ENCODE measurements at regions not wholly inside any gene's neighbourhood (a gene's known extent, or its start where the extent isn't known, plus 50 kb on each side); places are given as distances from the start of the nearest gene placed in this dataset.

- no peak for DNase-seq
Measured at GRCh38 chr10:62453274-62453673, 79.1 kb downstream of the ZNF365 start.

DNA sequence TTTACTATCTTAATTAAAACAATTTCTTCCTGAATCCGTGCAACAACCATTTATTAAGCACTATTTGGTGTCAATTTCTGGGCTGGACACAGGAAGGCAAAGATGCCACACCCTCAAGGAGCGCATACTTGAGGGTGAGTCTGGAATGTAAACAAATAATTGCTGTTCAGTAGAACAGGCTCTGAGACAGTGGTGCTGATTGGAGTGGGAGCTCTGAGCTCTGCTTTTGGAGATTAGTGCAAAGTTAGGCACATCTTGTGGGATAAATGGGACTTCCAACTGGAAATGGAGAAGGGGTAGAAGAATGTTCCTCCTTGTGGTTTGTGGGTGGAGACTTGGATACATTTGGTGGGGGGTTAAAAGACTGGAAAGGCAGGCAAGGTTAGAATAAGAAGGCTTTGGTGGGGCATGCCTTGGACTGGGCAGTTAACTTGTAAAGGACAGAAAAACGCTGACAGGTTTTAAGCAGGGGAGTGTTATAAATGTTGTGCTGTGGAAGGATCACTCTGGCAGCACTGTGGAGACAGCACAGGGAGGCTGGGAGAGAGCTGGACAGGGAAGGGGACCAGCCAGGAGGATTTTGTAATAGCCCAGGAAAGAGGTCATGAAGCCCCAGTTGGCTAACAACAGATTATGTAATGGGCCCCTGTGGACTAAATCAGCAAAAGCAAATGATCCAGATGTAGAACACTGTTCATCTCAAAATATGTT is 80.7 kb downstream of the ZNF365 start:
- no peak for DNase-seq

GRCh38 chr10:62456611-62457101 is 82.5 kb downstream of the ZNF365 start:
- DNase-seq, result no peak

- DNase-seq, result no peak
Measured at GRCh38 chr10:62457196-62457595, 83.0 kb downstream of the ZNF365 start.

DNA sequence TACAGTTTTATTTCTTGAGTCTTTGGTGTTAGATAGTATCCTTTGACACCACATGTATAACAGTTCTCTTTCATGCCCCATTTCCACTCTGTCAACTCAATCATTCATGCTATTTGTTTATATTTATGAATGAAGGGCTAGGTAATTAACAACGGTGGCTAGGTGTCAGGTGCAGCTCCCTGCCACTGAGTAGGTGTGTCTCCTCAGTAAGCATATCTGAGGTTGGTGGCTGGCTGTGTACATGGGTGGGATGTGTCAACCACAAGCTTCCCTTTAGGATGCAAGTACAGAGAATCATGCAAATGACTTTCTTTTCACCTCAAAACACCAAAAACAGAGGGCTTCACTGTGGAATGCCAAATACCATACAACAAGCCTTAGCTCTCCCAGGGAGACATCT is 83.4 kb downstream of the ZNF365 start:
- no peak for DNase-seq

DNA sequence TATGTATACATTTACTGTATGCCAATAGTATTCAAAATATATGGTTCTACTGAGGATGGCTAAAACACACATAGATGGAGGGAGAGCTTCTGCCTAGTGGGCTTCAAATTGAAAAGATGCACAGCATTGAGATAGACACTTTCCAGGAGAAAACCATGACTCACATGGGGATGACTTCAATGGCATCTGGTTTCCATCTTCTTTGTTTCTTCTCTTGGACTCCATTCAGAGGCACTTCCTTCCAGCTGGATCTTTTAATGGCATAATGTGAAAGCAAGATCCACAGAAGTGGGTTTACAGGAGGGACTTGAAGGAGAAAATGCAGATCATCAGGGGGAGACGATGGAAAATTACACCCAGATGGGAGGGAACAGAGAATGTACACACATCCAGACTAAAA is 84.9 kb downstream of the ZNF365 start:
- DNase-seq, result no peak

- DNase-seq, result no peak
Measured at GRCh38 chr10:62459500-62459899, 85.3 kb downstream of the ZNF365 start.

DNA sequence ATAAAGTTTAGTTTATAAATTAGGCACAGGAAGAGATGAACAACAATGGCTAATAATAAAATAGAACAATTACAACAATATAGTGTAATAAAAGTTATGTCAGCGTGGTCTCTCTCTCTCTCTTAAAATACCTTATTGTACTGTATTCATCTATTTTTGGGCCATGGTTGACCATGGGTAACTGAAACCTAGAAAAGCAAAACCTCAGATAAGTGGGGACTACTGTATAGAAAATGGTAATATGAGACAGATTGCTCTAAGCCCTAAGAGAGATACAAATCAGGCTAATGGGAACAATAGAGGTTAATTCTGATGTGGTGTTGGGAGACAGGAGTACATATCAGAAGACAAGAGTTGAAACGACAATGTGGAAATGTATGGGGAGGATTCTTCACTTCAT is 86.2 kb downstream of the ZNF365 start:
- no peak for DNase-seq

DNA sequence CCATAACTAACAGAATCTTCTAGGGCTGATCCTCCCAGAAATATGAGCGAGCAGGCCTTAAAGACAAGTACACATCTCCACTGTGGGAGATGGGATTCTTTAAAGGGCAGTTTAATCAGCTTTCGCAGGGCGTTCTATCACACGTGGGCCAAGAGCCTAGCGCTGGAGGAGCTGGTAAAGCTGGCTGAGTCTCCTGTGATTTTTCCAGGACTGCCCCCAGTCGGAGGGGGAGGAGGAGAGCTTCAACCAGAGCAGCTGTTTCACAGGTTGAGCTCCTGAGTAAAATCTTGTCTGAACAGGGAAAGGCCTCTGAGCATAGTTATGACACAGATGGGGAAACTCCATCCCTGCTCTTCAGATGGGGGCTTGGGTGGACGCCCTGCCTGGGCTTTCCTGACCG is 87.0 kb downstream of the ZNF365 start:
- no peak for DNase-seq

DNA sequence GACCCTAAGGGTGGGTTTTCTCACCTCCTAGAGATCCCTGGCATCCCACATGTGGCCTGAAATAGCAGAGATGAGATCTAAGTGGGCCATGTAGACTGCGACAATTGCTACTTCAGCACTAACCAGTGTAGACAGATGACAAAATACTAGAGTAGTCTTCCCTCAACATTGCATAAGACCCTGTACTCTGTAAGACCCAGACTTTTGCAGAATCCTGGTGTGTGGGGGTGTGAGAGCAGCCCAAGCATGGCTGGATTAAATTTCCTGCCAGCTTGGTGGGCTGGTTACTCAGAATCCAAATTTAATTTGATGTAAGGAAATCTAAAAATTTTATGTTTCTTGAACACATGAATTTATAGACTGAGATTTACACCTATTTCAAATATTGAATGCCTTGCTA is 88.3 kb downstream of the ZNF365 start:
- DNase-seq, result no peak

DNA sequence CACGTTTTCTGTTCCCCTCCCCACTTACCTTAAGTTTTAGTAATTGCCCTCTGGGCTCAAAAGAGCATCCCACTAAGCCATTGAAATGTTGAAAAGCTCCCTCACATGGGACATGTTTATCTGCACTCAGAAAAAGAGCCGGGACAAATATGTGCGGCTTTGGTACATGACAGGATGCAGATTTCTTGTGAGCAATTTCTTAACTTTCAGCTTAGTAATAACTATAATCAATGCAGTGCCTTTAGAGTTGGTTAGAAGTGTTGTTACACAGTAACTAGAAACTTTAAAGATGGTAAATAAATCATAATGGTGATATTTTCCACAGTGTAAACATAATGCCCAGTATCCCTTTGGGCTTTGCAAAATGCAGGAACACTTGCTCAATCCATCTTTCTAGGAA is 89.2 kb downstream of the ZNF365 start:
- no peak for DNase-seq

DNA sequence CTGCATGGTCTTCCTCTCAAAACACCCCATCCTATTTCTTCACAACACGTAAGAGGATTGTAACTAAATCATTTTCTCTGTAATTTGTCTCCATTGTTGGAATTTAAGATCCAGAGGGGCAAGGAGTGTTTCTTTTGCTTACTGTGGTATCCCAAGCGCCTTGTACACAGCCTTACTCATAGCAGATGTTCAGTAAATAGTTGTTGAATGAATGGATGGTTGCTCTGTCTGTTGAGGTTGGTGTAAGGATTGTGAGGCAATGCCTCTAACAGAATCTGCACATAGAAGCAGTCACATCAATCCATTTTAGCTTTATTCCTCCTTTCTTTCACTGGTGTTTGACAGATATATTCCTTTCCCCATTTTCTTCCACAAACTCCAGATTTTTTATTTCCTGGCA is 90.1 kb downstream of the ZNF365 start:
- no peak for DNase-seq

DNA sequence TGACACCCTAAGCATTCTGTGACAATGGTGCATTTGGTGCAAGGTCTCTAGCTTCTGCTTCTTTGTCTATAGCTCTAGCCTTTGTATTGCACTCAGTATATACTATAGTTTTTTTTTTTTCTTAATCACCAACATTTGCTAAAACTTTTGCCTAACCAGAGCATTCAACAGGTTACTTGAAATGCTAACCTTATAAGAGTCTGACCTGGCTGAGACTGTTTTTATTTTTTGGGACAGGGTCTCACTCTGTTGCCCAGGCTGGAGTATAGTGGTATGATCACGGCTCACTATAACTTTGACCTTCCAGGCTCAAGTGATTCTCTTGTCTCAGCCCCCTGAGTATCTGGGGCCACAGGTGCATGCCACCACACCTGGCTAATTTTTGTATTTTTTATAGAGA is 92.4 kb downstream of the ZNF365 start:
- no peak for DNase-seq

- no peak for DNase-seq
Measured at GRCh38 chr10:62467527-62467926, 93.4 kb downstream of the ZNF365 start.

GRCh38 chr10:62471711-62472110 is 97.5 kb downstream of the ZNF365 start:
- DNase-seq, result no peak

GRCh38 chr10:62473241-62473640 is 99.1 kb downstream of the ZNF365 start:
- no peak for DNase-seq

GRCh38 chr10:62475551-62475950 is 101.4 kb downstream of the ZNF365 start:
- no peak for DNase-seq

DNA sequence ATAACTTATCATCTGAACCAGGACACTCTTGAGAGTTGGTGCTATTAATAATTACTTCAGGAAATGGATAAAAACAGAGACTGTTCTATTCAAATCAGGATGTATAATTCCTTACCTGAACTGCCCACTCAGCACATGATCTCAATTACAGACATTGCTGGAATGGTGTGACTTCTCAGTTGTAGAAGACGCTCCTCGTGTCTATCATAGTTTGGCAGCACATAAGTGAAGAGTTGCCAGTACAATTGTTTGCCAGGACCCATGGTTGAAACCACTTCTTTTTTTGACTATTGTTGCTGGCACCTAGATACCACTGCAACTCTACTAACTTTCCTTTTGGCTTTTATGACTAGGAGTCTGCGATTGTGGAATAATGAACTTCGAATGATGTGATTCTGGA is 105.4 kb downstream of the ZNF365 start:
- no peak for DNase-seq

DNA sequence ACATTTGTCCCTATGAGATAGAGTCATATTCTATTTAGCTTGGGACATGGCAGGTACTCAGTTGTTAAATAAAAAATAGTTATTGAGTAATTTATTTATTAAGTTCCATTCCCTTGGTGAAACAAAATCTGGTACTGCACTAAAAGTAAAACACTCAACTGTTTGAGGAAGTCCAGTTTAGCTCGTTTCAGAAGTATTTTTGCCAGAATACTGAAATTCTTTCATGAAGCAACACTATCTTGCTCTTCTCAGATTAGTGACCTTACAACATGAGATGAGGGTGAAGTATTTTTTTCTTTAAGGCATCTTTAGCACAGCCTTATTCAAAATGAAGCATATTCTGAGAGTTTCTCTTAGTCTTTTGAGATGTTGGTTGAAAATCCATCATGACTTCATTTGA is 106.0 kb downstream of the ZNF365 start:
- DNase-seq, result no peak

DNA sequence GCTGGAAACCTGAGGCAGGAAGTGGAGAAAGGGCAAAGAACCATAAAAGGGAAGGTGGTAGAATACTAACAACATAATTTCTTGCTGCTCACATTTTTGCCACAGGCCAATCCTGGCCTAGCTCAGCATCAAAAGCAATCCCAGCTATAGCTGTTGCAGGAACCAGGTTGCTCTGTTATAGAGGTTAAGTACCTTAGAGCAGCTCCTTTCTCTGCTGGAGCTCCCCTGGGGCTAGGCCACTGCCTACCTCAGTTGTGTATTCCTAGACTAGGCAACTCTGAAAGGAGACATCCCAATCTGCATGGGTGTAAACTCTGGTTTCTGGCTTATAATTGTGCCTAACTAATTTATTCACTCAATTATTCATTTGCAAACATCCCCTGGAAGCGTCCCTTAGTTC is 108.4 kb downstream of the ZNF365 start:
- DNase-seq, result no peak

- no peak for DNase-seq
Measured at GRCh38 chr10:62491597-62491996, 117.4 kb downstream of the ZNF365 start.

- DNase-seq, result no peak
Measured at GRCh38 chr10:62492012-62492869, 118.1 kb downstream of the ZNF365 start.

- no peak for DNase-seq
Measured at GRCh38 chr10:62492870-62493180, 118.7 kb downstream of the ZNF365 start.

DNA sequence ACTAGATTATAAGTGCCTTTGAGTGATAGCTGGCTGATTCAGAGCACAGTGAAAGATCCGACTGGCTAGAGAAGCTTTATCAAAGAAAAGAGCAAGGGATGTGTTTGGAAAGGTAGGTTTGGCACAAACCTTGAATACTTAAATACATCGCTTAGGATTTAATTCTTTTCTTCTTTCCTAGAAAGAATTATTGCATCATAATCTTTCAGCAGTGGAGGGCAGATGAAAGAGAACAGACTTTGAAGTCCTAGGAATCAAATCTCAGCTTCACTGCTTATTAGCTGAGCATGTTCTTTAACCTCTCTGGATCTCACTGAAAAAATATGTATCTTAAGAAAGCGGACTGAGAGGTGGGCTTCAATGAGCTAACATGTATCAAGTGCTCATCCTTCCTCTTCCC is 122.8 kb downstream of the ZNF365 start:
- DNase-seq, result no peak

DNA sequence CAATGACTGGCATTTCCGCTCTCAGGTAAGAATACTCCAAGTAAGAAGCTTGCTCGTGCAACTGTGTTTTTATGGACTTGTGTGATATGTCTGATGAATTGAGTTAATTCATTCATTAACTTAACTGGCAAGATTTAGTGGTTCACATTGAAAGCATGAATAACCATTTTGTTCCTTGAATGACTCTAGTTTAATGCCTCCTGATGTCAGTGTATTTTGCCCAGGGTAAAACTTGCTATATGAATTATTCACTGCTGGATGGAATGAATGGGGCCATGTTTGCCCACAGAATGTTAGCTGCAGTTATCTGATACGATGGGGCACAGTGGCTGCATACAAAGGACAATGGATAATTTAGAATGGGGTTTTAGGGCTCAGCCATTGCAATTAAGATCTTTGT is 124.1 kb downstream of the ZNF365 start:
- no peak for DNase-seq
